VCaP (cell line): ENCODE measurements at regions not wholly inside any gene's neighbourhood (a gene's known extent, or its start where the extent isn't known, plus 50 kb on each side); places are given as distances from the start of the nearest gene placed in this dataset.

Experiments used
- H3K27ac ChIP-seq: fragments of 450-650 bp; 2 replicates; pipeline ENCODE4 v1.5.1; 2017
- CTCF ChIP-seq: fragments of 450-650 bp; conservative IDR thresholded peaks from 2 replicates; pipeline ENCODE4 v1.5.1; 2017; ENCODE audit warnings: mild to moderate bottlenecking, moderate library complexity

GRCh38 chr1:219402925-219403324 lies 210.0 kb downstream of the ZC3H11B start:
- no peak overlapping the region for H3K27ac ChIP-seq
- TF ChIP-seq CTCF, result no peak

- no peak overlapping the region for H3K27ac ChIP-seq
- no peak for TF ChIP-seq CTCF
Measured at GRCh38 chr1:219401724-219402625, 210.9 kb downstream of the ZC3H11B start.

GRCh38 chr1:219399446-219399845 lies 213.5 kb downstream of the ZC3H11B start:
- H3K27ac ChIP-seq, result no peak overlapping the region
- no peak for TF ChIP-seq CTCF

- no peak overlapping the region for H3K27ac ChIP-seq
- no peak for TF ChIP-seq CTCF
Measured at GRCh38 chr1:219398815-219399396, 214.0 kb downstream of the ZC3H11B start.

- no peak for TF ChIP-seq CTCF
- H3K27ac ChIP-seq, result no peak overlapping the region
Measured at GRCh38 chr1:219397511-219397910, 215.4 kb downstream of the ZC3H11B start.

GRCh38 chr1:219391297-219391696 lies 217.6 kb downstream of the LYPLAL1 start:
- no peak overlapping the region for H3K27ac ChIP-seq
- no peak for TF ChIP-seq CTCF

GRCh38 chr1:219387211-219387610 lies 213.5 kb downstream of the LYPLAL1 start:
- H3K27ac ChIP-seq, result peak overlapping the region; percentile 67
- TF ChIP-seq CTCF, result no peak
